HCEC 1CT (cell line): ENCODE measurements at regions not wholly inside any gene's neighbourhood (a gene's known extent, or its start where the extent isn't known, plus 50 kb on each side); places are given as distances from the start of the nearest gene placed in this dataset.

Source experiments
- DNase-seq: peaks from one replicate; pipeline ENCODE4 v3.0.0-alpha.2; 2017

DNA sequence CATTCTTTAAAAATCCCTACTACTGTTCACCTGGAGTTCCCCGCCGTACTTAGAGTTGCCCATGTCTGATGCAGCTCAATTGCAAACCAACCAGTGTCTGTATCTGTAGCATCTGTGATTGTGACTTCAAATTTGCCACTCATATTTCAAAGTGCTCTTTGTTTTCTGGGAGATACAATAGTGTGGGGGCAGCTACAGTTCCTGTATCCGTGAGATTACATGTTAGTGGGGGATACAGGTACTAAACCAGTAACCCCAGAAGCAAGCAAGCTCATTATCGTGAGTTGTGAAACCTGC, 140.9 kb downstream of the ANKRD60 start:
- DNase-seq = no peak

DNA sequence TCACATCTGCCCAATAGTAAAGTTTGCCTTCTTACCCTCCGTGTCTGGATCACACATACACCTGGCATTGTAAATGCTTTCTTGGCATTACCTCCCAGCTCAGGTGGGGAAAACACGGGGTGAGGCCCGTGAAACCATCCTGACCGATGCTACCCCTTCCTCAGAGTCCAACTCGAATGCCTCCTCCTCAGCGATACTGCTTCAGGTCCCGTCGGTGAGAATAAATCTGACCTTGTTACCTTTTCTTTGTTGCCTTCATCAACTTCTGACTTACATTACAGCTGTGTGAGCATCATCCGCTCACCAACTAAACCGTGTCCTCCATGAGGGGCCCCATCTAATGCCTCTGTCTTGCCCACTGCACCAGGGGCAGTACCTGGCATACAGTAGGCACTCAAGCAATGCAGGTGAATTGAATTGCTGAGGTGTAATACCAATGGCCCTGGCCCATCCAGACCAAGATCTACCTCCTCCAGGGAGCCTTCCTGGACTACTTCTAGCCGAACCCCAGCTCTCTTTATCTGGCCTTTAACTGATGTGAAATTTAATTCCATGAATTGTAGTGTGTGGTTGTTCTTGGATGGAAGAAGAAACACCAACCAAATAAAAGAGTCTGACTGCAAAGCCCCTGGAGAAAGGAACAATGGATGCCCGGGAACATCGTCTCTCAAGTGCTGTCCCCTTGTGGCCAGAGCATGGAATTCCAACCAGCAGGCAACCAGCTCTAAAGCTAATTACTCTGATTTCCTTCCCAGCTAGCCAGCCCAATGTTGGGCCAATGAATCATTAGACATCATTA, 141.5 kb downstream of the ANKRD60 start:
- DNase-seq = no peak

DNA sequence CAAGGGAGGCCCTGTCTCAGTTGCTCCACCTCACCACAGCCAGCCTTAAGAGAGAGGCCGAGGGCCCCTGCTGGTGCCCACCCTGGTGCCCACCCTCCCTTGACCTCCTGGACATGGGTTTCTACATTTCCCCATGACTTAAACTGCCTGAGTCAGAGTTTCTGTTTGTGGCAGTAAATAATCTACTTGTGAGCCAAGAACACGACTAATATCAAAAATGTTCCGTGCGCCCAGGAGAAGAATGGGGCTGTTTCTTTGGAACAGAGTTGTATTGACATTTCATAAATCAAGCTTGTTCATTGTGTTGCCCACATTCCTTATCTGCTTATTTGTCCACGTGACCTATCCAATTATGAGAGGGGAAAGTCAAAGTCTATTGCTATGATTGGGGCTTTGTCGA, 143.5 kb downstream of the ANKRD60 start:
- no peak for DNase-seq

DNA sequence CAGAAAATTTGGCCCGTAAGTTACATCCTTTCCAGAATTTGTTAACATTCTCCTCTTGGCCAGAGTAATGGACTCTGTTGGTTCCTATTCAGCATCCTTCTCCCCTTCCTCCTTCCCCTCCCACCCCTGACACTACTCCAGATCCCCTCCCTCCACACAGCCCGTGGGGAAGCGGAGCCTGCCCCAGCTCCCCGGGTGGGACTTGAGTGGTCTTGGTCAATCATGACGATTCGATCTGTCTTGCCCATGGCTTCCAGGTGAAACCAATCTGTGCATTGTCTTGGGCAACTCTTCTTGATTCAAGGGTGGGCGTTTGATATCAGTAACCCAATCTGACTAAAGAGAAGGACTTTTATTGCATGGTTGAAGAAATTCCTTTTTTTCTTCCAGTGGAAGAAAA, 143.9 kb downstream of the ANKRD60 start:
- no peak for DNase-seq

DNA sequence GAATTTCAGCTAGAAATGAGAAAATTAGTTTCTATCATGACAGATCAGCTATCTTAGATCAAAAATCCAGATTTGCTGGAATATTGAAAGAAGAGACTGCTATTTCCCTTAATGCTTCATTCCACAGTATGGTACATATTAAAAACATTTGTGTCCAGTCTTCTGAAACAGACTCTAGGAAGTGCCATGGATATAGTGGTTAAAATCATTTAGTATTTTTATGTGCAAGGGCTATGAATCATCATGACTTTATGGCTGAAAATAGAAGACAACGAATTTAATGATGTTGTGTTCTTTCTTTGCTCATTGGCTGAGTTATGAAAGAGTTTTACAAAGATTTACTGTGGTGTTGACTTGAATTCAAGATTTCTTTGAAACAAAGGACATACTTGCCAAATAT, 146.6 kb downstream of the ANKRD60 start:
- DNase-seq = no peak

DNA sequence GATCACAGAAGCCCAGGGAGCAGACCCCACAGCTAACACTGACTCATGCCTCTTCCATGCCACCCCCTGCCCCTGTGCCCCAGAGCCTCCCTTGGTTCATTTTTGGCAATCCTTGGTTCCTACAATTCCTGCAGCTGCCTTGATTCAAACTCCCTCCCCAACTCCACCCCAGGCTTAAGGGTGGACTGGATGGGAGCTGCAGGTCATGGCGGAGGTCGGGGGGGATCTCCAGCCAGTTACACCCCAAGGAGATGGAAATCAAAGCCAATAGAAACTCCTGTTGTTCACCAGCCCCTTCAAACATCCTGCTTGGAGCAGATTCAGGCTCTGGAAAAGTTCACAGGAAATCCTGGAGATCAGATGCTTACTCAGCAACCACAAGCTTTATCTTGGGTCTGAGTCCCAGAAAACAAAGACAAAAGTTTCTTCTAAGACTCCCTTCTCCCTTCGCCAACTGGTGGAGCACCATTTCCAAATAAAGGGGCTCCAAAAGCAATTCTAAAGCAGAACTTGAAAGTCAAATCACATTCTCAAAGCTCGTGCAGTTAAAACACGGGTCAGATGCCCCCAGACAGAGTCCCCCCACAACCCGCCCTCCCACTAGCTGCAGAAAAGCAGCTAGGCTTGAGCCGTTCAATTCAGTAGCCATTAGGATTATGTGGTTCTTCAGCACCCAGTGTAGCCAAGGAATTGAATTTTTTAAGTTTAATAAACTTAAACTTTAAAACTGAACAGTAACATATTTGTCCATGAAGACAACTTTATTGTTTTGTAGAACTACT, 149.5 kb downstream of the ANKRD60 start:
- no peak for DNase-seq

DNA sequence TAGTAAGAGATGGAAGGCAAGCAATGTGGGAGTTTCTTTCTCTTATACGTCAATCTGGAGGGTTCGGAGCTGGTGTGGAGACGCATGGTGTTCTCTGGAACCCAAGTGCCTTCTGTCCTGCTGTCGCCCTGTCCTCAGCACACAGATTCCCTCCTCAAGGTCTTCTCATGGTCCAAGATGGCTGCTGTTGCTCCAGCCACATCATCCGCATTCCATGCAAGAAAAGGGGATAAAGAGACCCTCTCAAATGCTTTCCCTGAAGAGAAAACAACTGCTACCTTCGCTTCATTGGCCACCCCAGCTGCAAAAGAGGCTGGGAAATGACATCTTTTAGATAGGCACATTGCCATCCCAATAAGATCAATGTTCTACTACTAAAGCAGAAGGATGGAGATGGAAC, 151.2 kb downstream of the ANKRD60 start:
- no peak for DNase-seq

DNA sequence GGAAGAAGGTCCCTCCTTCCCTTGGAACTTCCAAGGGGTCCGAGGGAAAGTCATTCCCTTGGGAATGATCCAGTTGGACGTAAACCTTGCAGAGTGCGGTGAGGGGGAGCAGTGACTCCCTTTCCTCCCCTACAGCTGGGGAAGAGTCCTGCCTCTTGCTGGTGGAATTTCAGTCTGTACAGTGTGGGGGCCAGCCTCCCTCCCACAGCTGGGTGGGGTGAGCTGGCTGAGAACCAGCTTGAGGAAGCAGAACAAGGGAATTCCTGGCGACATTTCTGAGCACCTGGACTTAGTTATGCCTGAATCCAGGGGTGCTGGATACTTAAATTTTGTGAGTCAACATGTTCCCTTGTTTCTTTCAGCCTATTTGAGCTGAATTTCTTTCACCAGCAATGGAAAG, 152.0 kb downstream of the ANKRD60 start:
- no peak for DNase-seq

DNA sequence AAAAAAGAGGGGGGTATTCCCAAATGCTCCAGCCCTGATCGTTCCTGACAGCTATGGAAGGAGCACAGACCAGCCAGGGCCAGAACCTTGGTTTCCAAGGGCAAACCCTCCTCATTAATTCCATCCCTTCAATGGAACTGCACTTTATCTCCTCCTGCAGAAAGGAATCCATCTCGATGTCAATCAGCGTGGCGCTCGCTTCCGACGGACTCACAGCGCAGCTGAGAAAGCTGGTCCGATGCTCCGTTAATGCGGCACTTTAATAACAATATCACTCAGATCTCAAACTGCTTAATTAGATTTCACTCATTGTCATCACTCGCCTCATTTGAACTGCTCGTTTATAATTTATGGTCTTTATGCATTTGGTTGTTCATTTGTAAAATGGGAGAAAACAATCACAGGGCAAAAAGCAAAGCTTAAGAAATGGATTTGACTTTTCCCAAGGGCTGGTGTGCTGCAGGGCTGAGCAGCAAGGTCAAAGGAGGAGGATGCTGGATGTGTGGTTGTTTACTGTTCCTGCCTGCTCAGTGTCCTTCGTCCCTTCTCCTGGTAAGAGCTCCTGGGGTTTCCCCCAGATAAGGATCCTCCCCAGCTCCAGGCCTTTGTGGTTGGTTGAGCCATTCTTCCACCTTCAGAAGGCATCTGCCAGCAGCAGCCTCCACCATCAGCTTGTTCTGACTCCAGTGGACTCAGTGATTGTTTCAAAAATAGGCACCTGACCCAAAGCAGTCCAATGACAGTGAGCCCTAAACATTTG, 152.7 kb downstream of the ANKRD60 start:
- no peak for DNase-seq

DNA sequence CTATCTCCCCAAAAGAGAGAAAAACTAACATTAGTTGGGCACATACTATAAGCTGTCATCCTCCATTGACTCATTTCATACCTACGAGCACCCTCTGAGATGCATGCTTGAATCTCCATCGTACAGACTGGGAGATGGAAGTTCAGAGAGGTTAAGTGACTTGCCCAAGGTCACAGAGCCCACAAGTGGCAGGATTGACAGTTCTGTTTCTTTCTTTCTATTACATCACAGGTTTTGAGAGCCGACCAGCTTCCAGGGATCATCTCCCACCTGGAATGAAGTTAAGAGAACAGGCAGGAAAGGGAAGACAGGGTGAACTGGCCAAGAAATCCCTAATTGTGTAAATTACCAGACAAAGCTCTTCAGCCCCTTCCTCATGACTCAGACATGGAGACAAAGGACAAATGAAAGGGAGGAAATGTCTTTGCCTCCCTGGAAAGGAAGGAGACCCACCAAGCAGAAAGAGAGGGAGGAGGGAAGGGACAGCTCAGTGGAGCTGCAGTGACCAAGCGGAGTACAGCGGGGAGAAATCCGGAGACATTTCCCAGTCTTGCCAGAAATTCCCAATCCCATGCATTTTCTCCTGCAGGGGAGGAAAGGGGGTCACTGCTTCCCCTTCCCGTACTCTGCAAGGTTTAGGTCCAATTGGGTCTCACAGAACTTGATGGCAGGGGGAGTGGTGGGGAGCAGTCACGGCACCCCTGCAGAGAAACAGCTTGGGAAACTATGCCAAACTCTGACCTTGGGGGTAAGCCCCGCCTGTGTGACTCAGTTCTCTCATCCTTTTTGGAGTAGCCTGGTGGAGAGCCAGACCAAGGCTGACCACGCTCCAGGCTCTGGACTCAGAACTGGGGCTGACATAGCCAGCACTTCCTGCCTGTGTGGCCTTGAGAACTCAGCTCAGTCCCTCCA, 154.3 kb downstream of the ANKRD60 start:
- DNase-seq = no peak

DNA sequence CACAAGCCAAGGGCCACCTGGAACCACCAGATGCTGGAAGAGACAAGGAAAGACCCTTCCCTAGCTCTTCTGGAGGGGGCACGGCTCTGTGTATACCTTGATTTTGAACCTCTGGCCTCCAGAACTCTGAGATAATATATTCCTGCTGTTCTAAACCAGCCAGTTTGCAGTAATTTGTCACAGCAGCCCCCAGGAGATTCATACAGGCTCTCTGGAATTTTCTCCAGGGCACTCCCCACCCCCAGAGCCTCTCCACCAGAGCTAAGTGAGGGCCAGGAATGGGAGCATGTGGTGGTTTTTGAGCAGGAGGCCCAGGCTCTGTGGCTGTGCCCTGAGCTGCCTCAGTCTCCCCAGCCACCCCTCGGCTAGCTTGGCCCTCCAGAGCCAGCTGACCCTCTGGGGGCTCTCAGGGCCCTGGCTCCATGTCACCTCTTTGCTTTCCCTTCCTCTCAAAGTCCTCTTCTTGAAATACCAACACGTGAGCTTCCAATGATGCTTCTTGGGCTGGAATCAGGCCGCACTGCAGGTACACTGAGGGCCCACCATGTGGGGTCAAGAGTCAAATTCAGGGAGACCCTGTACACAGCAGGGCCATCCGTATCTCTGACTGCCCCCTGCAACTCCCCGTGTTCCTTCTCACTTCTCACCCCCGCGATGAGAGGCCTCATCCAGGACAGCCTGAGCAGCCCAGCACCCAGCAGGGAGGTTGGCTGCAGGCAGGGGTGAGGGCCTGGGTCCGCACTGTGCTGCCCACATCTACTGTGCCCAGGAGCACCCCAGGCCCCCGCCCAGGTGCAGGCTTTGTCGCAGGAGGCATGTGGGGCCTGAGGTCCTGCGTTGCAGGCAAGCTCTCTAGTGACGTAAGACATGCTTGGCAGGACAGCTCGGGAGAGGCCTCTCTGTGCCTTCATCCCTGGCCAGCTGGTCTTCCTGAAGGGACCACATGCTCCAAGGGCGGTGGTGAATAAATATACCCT, 155.5 kb downstream of the ANKRD60 start:
- DNase-seq = no peak

DNA sequence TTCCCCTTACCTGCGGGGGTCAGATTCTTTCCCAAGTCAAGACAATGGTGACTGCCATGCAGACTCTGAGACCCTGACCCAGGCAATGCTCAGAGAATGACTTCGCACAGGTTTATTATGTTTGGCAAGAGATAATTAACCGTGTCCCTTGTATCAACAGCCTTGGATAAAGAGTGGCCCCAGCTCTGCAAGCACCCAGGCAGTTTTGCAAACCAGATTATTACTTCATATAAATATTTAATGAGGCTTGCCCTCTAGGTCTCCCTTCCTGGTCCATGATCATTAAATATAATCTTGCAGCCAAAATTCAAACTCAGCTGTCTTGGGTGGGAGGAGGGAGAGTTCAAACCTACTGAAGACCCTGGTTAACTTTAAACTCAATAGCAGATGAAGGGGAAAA, 156.5 kb downstream of the ANKRD60 start:
- DNase-seq = no peak

DNA sequence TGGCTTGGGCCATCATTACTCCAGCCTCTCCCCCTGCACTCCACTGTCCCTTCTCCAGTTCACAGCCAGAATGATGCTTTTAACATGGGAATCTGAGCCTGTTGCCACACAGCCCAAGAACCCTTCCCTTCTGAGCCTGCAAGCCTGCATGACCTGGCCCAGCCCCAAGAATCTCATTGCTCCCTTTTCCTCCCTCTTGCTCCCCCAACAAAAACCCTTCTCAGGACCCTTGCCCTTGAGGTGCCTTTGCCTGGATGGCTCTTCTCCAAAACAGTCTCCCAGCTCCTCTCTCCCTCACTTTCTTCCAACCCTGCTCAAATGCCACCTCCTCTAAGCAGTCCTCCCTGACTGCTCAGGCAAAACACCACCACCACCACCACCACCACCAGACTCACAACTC, 157.2 kb downstream of the ANKRD60 start:
- DNase-seq = no peak

DNA sequence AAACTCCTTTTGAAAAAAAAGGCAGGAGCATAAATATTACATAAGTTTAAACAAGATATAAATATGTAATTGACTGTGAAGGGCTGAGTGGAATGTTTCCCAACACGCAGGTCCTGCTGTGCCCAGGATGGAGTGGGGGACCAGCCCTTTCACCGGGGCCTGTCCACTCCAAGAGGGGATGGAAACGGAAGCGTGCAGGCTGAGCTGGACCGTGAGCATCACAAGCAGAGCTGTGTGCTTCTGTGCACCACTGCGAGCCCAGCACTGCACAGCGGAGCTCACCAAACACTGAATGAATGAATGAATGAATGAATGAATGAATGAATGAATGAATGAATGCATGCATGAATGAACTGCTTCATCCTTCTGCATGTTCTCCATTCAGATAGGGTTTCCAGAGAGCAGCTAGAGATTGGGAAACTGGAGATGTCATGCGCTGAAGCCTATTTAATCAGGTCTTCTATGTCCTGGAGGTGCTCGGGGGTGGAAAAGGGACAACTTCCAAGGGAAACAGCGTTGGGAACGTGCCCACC, 157.7 kb downstream of the ANKRD60 start:
- DNase-seq = no peak

DNA sequence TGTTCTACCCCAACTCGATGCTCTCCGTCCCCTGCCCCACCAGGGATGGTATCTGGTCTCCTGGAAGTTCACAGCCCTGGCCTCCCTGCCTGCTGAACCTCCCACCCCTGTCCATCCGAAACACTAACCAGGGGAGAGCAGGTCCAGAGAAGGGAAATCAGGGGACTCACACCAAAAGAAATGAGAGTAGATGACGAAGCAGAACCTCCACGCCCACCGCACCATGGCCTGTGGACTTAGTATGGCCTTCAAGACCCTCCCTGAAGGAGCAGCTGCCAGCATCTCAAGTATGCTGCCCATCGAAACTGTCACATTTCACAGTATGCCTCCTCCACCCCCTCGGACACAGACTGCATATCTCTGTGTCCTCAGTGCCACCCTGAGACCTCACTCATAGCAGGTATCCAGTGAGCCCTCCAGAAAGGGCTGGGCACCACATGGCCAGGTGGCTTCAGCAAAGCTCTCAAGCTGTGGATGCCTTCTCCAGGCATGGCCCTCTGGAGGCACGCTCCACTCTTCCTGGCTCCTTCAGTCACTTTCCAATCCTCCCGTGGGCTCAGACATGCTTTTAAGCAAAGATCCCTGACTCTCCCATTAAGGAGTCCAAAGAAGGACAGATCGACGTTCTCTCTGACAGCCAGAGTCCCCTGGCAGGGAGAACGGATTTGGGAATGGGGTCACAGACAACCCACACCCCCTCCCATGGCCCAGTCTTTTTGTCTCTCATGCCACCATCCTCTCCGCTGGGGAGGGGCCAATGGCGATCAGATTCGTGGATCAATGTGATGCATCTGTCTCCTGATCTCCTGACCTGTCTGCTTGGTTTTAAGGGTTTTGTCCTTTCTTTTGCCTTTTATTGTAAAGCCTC, 158.4 kb downstream of the ANKRD60 start:
- DNase-seq = no peak

DNA sequence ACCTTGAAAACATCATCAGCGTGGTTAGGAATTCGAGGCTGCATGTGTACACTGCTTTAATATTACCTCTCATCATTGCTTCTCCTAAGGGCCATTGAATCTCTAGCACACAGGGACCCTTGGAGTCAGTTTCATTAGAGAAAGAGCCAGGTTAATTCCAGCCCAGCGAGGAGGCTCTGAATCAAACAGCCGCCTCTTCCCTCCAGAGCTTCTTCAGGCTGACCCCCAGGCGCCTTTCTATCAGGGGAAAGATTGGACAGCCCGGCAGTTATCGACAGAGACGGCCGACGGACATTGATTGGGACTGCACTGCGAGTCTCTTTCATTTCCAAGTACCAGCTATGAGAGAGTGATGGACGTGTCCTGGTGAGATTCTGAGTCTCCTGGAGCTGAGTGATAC, 159.2 kb downstream of the ANKRD60 start:
- no peak for DNase-seq

DNA sequence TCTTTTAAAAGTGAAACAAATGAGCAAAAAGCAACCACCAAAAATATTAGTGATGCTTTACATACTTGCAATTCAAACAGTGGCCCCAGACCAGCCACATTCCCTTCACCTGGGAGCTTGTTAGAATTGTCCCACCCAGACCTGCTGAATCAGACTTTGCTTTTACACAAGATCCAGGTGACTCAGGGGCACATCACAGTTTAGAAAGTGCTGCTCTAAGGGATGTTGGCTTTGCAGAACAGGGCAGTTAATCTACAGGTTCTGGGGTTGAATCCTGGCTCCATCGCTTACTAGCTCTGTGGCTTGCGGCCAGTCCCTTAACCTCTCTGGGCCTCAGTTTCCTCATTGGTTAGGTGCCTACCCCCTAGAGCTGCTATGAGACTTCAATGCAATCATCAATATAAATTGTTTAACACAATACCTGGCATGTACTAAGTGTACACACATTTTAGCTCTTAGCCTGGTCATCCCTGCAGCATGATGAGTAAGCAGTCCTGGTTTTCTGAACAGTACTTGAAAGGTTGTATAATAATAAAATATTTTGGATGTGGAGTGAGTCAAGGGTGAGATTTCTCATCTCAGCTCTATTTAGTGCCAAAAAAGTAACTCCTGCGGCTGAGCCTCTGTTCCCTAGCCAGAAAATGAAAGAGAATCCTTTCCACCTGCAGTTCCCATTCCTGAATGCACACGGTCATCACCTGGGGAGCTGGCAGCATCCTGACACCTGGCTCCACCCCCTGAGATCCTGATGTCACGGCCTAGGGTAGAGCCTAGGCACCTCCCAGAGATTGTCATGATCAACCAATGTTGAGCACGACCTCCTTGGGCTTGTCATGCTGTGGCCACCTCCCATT, 162.7 kb downstream of the ANKRD60 start:
- DNase-seq = no peak

DNA sequence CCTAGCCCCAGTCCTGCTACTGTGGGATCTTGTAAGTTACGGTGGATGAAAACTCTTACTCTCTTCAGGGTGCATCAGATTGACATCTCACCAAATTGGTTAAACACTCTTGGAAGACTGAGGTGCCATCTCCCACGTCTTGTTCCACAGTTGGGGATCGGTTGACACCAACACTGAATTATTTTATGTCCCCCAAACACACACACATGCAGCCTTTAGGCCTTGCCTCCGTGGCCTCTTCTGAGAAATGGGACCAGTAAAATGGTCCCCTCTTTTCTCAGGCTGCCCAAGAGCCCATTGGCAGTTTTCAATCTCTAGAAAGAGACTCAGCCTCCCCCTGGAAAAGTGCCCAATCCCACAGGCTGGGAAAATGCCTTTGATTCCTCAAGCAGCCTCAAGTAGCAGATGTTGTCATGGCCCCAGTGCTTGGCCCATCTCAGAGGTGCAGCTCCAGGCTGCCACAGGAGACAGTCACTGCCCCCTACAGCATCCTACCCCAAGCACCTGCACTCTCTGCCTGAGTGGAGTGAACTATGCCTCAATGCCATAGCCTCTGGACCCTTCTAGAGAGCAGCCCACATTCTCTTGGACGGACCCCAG, 163.9 kb downstream of the ANKRD60 start:
- DNase-seq = no peak

DNA sequence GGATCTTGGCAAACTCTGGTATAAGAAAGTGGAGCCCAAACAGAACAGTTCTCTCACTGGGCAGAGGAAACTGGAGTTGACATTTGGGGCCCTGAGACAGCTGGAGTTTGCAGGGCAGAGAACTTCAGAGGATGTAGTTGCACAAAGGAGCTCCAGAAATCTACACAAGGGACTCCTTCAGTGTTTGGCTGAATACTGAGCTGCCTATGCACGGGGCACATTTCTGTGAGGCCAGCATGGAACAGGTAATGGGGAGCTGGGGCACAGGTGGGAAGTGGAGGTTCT, 169.3 kb downstream of the ANKRD60 start:
- DNase-seq = no peak
